Medulla oblongata (tissue), 1 donor: ENCODE measurements at regions not wholly inside any gene's neighbourhood (a gene's known extent, or its start where the extent isn't known, plus 50 kb on each side); places are given as distances from the start of the nearest gene placed in this dataset.

Experiments used
- DNase-seq: peaks from one replicate; pipeline ENCODE4 v3.0.0-alpha.2; 2015; ENCODE audit errors: extremely low spot score

GRCh38 chr10:111973826-111974225 lies 209.7 kb downstream of the GPAM start:
- DNase-seq: no peak

DNA sequence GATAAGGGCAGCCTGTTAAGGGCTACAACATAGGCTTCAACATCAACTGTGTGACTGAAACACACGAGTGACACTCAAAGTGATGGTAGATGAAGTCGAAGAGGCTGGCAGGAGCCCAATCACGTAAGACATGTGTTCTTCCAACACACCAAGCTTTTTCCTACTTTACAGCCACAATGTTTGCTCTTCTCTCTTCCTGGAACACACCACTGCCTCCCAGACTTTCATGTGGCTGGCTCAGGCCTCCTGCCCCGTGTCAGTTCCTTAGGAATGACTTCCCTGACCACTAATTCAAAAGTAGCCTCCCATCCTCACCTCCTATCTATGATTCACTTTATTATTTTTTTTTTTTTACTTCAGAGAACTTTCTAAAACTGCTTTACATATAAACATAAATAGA lies 209.2 kb downstream of the GPAM start:
- DNase-seq: no peak

DNA sequence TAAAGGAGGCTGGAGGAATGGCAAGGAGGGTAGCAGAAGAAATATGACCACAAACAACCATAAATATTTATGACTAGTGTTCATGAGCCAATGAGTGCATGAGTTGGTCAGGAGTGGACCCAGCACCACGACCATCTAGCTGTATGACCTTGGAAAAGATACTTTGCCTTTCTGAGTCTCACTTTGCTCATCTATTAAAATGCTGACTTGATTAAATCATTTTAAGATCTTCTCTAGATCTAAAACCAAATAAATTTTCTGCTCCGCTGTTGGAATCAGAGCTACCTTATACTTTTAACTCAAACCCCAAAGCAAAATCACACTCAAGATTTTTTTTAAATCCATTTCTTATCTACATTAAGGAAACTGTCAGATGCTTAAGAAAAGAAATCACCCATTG lies 207.0 kb downstream of the GPAM start:
- DNase-seq: no peak

DNA sequence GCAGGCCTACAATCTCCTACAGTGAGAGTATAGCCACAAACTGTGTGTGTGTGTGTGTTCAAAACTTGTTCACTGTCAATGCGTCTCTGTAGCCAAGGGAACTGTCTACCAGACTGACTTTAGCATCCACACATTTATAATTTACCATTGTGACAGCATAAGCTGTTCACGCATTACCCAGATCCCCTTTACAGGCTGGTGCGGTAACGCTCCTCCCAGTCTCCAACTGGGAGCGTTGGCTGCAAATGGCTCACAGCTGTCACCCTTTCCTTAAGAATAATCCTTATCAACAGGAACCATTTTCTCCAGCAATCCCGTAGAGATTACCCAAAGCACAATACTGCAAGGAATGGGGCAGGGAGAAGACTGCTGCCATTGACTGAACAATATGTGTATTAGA lies 199.5 kb downstream of the GPAM start:
- DNase-seq: no peak

DNA sequence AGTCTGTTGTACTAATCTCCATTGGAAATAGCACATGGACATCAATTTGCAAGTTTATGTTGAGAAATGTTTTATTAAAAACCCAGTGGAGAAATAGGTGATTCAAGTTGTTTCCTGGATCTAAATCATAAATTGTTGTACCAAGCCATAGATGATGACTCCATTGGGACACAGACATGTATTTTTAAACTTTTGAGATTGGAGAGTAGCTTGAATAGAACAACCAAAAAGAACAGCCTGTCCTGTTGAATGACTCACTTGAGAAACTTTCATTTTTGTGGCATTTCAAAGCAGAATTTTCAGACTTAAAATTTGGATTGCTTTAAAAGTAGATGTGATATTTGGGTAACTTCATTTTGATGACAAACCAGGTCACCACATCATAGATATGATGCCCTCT lies 197.5 kb downstream of the GPAM start:
- no peak for DNase-seq

DNA sequence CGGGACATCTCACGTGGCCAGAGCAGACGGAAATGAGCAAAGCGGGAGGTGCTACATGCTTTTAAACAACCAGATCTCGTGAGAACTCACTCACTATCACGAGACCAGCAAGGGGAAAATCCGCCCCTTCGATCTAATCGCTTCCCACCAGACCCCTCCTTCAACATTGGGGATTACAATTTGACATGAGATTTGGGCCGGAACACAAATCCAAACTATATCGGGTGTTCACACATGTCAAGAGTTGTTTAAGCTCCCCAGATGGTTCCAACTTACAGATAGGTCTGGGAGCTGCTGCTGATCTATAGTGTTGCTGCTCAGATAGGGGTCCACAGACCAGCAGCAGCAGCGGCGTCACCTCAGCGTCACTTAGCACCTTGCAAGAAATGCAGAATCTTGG lies 194.9 kb downstream of the GPAM start:
- no peak for DNase-seq

DNA sequence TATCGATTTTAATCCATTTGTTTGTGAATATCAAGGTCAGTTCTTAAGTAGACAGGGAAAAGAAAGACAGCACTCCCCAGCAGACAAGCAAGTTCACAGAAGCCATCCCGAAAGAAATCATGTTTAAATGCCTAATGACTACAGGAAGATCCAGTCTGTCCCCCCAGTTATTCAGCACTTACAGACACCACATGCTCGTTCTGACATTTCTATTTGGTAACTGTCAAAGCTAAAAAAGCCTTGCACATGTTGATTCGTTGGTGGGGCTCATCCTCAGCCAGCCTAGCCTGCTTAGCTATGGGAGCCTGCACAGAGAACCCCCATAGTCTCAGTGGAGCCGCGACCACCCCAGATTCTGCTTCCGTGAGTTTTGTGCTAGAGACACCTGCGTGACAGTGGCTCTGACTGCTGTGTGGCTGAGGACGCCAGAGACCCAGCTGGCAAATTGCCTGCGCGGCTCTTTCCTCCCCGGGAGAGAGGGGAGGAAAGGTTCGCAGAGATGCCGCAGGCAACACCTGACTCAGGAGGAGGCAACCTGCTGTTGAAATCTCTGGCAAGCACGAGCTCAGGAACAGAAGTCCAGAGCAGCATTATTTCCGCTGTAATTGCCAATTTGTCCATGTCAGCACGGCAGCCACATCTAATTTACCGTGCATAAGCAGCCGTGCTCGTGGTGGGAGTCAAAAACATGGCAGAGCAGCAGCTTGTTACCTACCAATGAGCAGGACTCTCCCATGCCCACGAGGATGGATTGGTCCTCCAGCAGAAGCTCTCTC lies 194.2 kb downstream of the GPAM start:
- no peak for DNase-seq

DNA sequence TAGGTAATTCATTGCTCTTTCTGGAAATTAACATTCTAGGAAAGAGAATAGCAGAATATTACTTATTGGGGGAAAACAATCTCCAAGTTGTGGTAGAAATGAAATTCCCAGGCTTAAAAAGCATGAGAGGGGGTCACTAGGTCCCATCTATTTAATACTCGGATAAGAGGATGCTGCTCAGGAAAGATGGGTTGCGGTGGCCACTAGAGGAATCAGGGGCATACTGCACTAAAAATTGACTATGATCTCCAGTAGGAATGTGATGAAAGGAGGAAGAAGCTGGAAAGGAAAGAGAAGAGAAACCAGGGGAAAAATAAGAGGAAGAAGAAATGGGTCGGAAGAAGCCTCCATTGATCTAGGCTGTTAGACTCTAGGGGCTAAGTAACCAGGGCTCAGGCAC lies 192.8 kb downstream of the GPAM start:
- DNase-seq: no peak

DNA sequence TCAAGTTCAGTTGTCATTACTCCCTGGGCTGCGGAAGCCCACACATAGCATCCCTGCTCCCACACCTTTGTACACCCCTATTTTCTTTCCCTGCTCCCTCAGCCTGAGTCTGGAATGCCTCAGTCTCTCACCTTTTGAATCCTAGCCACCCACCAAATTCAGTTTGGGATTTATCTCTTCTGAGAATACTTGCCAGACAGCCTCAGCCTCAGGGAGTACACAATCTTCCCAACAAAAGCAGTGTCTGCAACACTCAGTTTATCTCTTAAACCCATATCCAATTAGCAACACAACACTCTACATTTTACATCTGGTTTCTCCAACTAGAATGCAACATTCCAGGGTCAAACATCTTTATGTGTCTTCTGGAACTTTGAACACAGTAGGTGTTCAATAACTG lies 190.2 kb downstream of the GPAM start:
- DNase-seq: no peak

- no peak for DNase-seq
These were observed 189.6 kb downstream of the GPAM start for GRCh38 chr10:111993872-111994426.

DNA sequence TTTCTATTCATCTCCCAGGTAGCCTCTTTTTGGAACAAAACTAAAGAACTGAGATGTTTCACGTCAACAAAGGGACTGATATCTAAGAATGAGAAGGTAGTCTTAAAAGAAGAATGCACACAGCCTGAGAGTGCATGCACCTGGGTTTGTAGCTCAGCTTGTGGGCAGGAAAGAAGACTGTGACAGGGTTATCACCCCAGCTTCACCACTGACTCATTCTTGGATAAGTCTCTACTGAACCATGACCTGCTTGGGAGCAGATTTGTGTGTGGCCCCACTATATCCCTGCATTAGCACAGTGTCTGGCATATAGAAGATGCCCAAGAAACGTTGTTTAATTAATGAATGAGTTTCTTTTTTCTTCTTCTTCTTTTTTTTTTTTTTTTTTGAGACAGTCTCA lies 187.5 kb downstream of the GPAM start:
- DNase-seq: no peak

GRCh38 chr10:111998728-111999127 lies 184.8 kb downstream of the GPAM start:
- no peak for DNase-seq

DNA sequence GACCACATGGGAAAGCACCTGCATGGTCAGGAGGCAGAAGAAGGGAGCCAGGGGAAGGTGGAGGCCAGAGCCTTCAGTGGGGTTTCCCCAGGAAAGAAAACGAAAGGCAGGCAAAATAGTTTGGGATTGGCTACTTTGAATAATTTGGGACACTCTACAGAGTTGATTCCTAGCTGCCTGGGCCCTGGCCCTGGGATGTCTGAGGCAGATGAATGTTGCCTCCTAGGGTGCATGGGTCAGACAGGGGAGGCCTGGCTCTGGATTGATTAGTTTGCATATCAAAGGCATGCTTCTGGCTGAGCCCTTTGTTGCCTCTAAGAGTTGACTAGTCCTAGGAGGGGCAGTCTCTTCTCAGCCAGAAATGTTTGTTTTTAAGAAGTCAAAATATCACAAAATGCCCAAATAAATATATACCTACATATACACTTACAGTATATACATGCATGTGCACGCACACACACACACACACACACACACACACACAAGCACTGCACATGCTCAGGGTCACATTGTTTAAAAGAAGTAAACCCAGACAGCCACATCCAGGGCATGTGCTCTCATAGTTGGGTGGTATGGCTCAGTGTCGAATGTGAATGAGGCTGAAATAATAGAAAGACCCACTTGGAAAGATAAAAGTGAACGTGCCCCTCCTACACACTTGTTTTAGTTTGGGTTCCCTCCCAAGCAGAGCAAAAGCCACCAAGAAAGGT lies 184.2 kb downstream of the GPAM start:
- DNase-seq: no peak

DNA sequence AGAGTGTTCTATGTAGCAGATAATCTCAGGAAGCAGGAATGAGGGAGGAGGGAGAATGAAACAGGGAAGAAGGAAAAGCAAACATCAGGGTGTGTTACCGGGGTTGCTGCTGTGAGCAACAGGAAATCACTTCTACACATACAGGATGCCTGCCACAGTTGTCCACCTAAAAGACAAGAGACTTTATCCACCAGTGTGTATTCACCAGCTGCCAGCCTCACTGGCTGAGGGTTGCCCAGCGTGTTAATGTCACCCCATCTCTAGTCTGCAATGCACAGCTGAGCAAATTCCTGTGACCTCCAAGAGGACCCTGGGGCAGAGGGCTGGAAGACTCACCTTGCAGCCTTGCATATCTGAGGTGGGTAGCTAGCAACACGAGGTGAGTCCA lies 183.7 kb downstream of the GPAM start:
- no peak for DNase-seq

- DNase-seq: no peak
These were observed 183.1 kb downstream of the GPAM start for GRCh38 chr10:112000466-112000865.

DNA sequence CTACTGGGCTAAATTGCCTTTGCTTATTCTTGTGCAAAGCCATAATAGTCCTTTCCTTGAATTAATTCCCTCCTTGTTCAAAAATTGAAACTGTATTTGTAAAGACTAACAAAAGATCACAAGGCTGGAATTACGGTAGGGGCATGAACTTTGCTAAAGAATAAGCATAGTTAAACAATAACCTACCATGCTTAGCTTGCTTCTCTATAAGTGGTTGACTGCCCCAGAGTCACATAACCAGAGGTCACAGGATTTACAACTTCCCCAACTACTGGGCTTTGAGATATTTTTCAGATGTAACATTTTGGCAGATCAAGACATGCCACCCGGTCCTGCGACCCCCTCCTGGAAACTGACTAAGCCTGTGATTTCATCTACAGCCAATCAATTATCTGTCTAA lies 181.4 kb downstream of the GPAM start:
- DNase-seq: no peak

DNA sequence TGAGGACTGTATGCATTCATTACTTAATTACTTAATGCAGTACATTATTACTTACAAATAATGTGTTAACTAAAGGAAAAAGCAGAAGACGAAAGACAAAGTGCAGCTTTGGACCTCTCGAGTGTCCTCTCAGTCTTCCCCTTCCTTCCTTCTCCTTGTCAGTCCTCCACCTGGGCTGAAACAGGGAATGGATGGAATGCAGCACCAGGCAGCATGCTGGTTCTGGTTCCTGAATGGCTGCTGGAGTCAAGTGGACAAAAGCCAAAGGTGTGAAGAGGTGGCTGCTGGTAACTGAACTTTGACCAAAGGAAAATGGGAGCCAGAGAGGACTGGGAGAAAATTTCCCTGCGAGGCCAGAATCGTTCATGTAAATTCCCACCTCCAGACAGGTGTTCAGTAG lies 179.5 kb downstream of the GPAM start:
- no peak for DNase-seq

DNA sequence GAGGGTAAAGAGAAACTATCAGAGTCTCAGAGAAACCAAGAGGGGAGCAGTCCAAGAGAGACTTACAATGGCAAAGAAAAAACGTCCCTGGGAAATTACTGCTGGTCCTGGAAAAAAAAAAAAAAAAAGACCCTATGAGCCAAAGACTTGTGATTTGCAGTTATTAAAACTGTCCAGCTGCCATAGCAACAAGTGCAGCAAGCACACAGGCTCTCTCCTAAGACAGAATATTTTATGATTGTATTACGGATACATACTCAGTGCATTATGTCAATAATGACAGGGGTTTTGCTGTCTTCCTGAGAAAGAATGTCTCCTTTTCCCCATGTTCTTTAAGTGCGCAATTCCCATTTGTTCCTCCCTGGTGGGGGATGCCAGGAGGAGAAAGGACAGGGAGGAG lies 178.5 kb downstream of the GPAM start:
- no peak for DNase-seq

DNA sequence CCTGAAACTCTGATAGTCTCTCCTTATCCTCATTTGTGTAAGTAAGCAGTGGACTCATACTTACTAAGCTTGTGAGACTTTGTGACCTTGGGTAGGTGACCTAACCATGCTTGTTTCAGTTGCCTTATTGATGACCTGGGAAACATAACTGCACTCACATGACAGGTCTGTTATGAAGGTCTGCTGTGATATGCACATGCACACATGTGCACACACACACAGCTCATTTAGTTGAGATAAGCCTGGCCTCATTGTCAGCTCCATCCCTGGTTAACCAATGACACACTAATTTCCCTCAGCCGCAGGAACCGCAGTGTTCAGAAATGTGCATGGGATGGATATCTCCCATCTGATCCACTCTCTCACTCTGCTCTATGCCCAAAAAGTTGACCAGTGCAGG lies 177.2 kb downstream of the GPAM start:
- DNase-seq: no peak

DNA sequence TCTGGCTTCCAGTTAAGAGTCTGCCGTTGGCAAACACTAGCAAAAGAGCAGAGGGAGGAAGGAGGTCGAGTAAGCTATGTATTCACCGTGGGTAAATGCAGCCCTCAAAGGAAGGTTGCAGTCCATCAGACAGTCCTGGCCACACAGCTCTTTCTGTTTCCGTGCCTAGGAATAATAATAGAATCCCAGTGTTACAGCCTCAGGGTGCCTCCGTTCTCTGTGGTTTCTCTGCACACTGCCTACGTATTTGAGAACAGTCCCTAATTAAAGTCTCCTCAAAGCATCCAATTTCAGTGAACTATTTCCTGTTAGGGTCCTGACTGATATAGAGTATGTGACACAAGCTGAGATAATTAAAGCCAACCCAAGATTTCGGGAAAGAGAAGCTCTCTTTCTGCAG lies 176.7 kb downstream of the GPAM start:
- DNase-seq: no peak

DNA sequence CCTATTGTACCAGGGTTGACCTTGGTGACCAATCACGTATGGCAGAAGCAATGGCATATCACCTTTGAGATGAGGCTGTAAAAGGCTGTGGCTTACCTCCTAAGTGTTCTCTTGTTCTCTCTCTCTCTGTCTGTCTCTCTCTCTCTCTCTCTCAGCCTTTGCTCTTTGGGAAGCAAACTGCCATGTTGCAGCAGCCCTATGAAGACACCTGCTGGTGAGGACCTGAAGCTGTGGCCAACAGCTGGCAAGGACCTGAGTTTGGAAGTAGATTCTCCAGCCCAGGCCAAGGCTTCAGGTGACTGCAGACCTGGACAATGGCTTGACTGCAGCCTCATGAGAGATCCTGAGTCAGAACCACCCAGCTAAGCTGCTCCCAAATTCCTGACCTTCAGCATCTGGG lies 161.4 kb downstream of the GPAM start:
- DNase-seq: no peak

GRCh38 chr10:112024079-112024478 lies 159.5 kb downstream of the GPAM start:
- DNase-seq: no peak

- no peak for DNase-seq
These were observed 158.3 kb downstream of the GPAM start for GRCh38 chr10:112025228-112025627.
